RWPE1 (cell line): ENCODE measurements at regions not wholly inside any gene's neighbourhood (a gene's known extent, or its start where the extent isn't known, plus 50 kb on each side); places are given as distances from the start of the nearest gene placed in this dataset.
A peak's percentile ranks its signal among the peaks of the same experiment; 100 is the strongest.
"Not testable (repeated sequence)": the region's sequence is repeated elsewhere in the genome, so short reads cannot be mapped to it uniquely, and the experiment has no call there.

Experiments used
- CTCF ChIA-PET: fragments of 350-600 bp; sonication (Branson Sonifier 250); formaldehyde crosslinking; extraction: SDS; loops from one replicate; lab custom pipeline; 2021; lab: Yijun Ruan, JAX
- POLR2A ChIA-PET: fragments of 400-600 bp; formaldehyde crosslinking; extraction: SDS; loops from one replicate; lab custom pipeline; 2020; ENCODE audit warnings: antibody characterized with exemption; ENCODE audit not compliant: low non-redundant PET; lab: Yijun Ruan, JAX
- DNase-seq: peaks from one replicate; pipeline ENCODE4 v3.0.0; 2012; ENCODE audit warnings: low spot score
- H3K27ac ChIP-seq: fragments of 450-650 bp; 2 replicates; pipeline ENCODE4 v1.5.1; 2017
- TF ChIP-seq, protein P1 (sequence below): fragments of 450-650 bp; conservative IDR thresholded peaks from 2 replicates; pipeline ENCODE4 v1.5.1; 2017; ENCODE audit warnings: low read depth, mild to moderate bottlenecking

DNA sequence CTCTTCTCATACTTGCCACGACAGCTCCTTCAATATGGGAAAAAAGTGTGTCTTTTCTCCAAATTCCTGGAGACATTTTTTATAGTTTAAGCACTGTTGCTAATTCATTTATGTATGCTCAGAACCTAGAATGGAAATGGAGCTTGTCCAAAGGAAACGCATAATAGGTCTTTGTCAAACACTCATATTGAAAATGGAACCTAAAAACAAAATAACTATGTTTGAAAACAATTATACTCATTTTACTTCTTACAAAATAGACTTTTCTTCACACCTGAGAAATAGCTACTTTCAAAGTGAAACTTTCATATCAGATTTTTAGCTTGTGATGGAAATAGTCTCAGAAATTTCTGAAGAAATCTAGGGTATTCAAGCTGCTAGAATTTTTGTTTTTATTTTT, 529.7 kb upstream of the BOD1L1 start:
- no peak overlapping the region for H3K27ac ChIP-seq
- TF ChIP-seq, protein P1, sequence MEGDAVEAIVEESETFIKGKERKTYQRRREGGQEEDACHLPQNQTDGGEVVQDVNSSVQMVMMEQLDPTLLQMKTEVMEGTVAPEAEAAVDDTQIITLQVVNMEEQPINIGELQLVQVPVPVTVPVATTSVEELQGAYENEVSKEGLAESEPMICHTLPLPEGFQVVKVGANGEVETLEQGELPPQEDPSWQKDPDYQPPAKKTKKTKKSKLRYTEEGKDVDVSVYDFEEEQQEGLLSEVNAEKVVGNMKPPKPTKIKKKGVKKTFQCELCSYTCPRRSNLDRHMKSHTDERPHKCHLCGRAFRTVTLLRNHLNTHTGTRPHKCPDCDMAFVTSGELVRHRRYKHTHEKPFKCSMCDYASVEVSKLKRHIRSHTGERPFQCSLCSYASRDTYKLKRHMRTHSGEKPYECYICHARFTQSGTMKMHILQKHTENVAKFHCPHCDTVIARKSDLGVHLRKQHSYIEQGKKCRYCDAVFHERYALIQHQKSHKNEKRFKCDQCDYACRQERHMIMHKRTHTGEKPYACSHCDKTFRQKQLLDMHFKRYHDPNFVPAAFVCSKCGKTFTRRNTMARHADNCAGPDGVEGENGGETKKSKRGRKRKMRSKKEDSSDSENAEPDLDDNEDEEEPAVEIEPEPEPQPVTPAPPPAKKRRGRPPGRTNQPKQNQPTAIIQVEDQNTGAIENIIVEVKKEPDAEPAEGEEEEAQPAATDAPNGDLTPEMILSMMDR = no peak
- ChIA-PET POLR2A (no interaction called here), CTCF (no interaction called here)
- DNase-seq = no peak

DNA sequence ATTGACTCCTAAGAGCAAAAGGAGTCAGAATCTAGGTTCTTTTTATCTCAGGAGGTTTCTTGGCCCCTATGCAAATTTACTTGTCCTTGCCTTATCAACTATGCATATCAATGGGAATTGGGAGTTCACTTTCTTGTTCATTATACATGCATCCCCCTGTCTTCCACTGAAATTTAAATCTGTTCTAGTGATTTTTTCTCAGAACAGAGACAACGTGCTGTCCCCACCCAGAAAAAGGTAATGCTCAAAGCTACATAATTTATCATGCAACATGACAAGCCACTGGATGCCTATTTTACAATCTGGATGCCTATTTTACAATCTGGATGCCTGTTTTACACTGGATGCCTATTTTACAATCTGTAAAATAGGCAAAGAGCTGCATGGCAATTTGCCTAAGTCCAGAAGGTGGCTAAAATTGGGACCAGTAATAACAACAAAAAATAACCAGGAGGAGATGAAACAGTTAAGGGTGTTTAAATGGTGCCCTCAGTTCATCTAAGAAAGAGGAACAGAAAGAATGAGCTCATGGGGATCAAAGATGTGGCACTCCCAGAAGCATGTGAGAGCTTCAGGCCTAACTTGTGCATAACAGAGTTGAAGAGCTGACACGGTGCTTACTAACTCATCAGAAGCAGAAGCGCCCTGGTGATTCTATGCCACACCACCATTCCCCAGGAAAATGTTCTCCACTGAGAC, 537.8 kb upstream of the BOD1L1 start:
- ChIA-PET POLR2A (no interaction called here), CTCF (interaction anchor here (0.7 kb wide), 1 partner anchor 29 kb away, joined by 3 read pairs; no protein-coding TSS in a partner anchor)
- H3K27ac ChIP-seq = no peak overlapping the region
- DNase-seq = no peak
- TF ChIP-seq, protein P1 = no peak

- CTCF ChIA-PET = no interaction called here
- POLR2A ChIA-PET = no interaction called here
- no peak overlapping the region for H3K27ac ChIP-seq
- TF ChIP-seq, protein P1 = no peak
- peak; percentile 24 for DNase-seq
Measured at GRCh38 chr4:14167876-14168510, 540.5 kb upstream of the BOD1L1 start.

DNA sequence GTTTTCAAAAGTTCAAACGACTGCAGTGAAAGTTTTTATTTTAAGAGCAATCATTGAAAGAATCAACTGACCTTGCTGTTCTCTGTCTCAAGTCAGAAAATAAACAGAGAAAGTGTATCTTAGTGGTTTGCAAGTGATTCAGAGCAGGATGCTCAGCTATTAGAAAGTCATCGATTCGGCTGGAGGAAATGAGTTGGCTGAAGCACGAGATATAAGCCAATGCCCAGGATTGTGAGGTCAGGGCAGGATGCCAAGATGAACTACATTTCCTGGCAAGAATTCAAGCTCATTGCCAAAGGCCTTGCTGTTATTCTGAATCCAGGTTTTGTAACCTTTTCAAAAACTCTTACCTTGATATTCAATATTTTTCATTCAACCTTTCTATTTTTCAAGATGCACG, 541.4 kb upstream of the BOD1L1 start:
- TF ChIP-seq, protein P1 = no peak
- DNase-seq = peak; percentile 65
- H3K27ac ChIP-seq = no peak overlapping the region
- ChIA-PET POLR2A (no interaction called here), CTCF (interaction anchor here (0.6 kb wide), 2 partner anchors 473 to 512 kb away, joined by 3 read pairs; no protein-coding TSS in a partner anchor)

GRCh38 chr4:14169460-14169859, 541.9 kb upstream of the BOD1L1 start:
- POLR2A ChIA-PET = no interaction called here
- no peak for DNase-seq
- TF ChIP-seq, protein P1 = no peak
- CTCF ChIA-PET = interaction anchor here (0.6 kb wide), 1 partner anchor 474 kb away, joined by 3 read pairs; no protein-coding TSS in a partner anchor
- H3K27ac ChIP-seq = no peak overlapping the region

DNA sequence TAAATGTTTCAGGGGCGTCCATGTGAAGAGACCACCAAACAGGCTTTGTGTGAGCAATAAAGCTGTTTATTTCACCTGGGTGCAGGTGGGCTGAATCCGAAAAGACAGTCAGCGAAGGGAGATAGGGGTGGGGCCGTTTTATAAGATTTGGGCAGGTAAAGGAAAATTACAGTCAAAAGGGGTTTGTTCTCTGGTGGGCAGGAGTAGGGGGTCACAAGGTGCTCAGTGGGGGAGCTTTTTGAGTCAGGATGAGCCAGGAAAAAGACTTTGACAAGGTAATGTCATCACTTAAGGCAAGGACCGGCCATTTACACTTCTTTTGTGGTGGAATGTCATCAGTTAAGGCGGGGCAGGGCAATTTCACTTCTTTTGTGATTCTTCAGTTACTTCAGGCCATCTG, 542.4 kb upstream of the BOD1L1 start:
- CTCF ChIA-PET, H3K27ac ChIP-seq, POLR2A ChIA-PET, DNase-seq: not testable (repeated sequence)

- DNase-seq = no peak
- H3K27ac ChIP-seq = no peak overlapping the region
- ChIA-PET POLR2A (no interaction called here), CTCF (no interaction called here)
- TF ChIP-seq, protein P1 = no peak
Measured at GRCh38 chr4:14176613-14177012, 549.1 kb upstream of the BOD1L1 start.
